ENCODE measurements at regions not wholly inside any gene's neighbourhood (a gene's known extent, or its start where the extent isn't known, plus 50 kb on each side); places are given as distances from the start of the nearest gene placed in this dataset.

- H3K56ac ChIP-seq (ENCODE audit: extremely low read depth, insufficient read depth, low read length): no peak overlapping the region
- H3K4ac ChIP-seq (ENCODE audit: low read depth, low read length): no peak overlapping the region
- no peak overlapping the region for H4K8ac ChIP-seq (ENCODE audit: low read depth in 2 of 2, low read length in 2 of 2)
- H3K23ac ChIP-seq (ENCODE audit: low read depth, low read length): no peak overlapping the region
- H3K9me1 ChIP-seq (ENCODE audit: insufficient read depth, low read length): no peaks in the 10 kb centered on the region
- H3K27ac ChIP-seq (ENCODE audit: insufficient read depth, low read length): no peak overlapping the region
- no peak for DNase-seq
- no TSS peak for BruUV-seq (replicated peaks)
- intact Hi-C loops (cut with micrococcal nuclease): no loop called here
- H3K4me1 ChIP-seq (ENCODE audit: control insufficient read depth, insufficient read depth, low read length): no peaks in the 10 kb centered on the region
- no peak overlapping the region for H2AK5ac ChIP-seq (ENCODE audit: low read depth, low read length)
- H3K4me2 ChIP-seq (ENCODE audit: low read depth, low read length): no peak overlapping the region
- H3K4me3 ChIP-seq (ENCODE audit: insufficient read depth, low read depth, low read length): no peak overlapping the region
- in situ Hi-C loops (cut with MboI; ENCODE audit: low sequenced_read_pairs): no loop called here
- dilution Hi-C loops (cut with HindIII; ENCODE audit: low sequenced_read_pairs, unreplicated experiment): no loop called here
- CTCF ChIA-PET: no interaction called here
- H4K91ac ChIP-seq (ENCODE audit: insufficient read depth, low read depth, low read length): no peak overlapping the region
- no peaks in the 10 kb centered on the region for H3K36me3 ChIP-seq (ENCODE audit: control insufficient read depth, insufficient read depth, low read length)
- no peak overlapping the region for H2BK5ac ChIP-seq (ENCODE audit: low read depth, low read length, poor library complexity, severe bottlenecking)
- H3K9me3 ChIP-seq (ENCODE audit: control insufficient read depth, insufficient read depth, low read length): no peaks in the 10 kb centered on the region; the same call in 1 of the 2 replicates
- no peaks in the 10 kb centered on the region for H3K27me3 ChIP-seq (ENCODE audit: control insufficient read depth, insufficient read depth, low read length)
- H2AFZ ChIP-seq (replicated peaks; ENCODE audit: low read length, poor library complexity): no peak overlapping the region
- H3K18ac ChIP-seq (ENCODE audit: low read depth, low read length): no peak overlapping the region
- H3K9ac ChIP-seq (ENCODE audit: low read depth, low read length): no peak overlapping the region
- H3K79me1 ChIP-seq (ENCODE audit: low read depth in 1 of 2, low read length in 2 of 2): no peaks in the 10 kb centered on the region
- H3K14ac ChIP-seq (replicated peaks; ENCODE audit: low read depth, low read length): no peak overlapping the region
- H2AK9ac ChIP-seq (replicated peaks; ENCODE audit: low read depth, low read length, poor library complexity): no peak overlapping the region
- ATAC-seq (ENCODE audit: low read depth): no peak
- TF ChIP-seq MAFK (IDR thresholded peaks at IDR 0.05; ENCODE audit: low read depth, low read length) (no peak), NFE2L2 (IDR thresholded peaks at IDR 0.05; ENCODE audit: low read depth, low read length) (no peak), MXI1 (IDR thresholded peaks at IDR 0.05; ENCODE audit: borderline replicate concordance, low read depth, low read length) (no peak), RFX5 (IDR thresholded peaks at IDR 0.05; ENCODE audit: low read depth, low read length) (no peak), POLR2A (IDR thresholded peaks at IDR 0.05; ENCODE audit: low read depth, low read length) (no peak), RAD21 (IDR thresholded peaks at IDR 0.05; ENCODE audit: low read length) (no peak), BHLHE40 (IDR thresholded peaks at IDR 0.05; ENCODE audit: low read depth, low read length) (no peak), SMC3 (IDR thresholded peaks at IDR 0.05; ENCODE audit: low read depth, low read length) (no peak), ELK1 (IDR thresholded peaks at IDR 0.05; ENCODE audit: borderline replicate concordance, low read depth, low read length) (no peak), FOS (IDR thresholded peaks at IDR 0.05; ENCODE audit: low read depth, low read length) (no peak), RCOR1 (IDR thresholded peaks at IDR 0.05; ENCODE audit: insufficient replicate concordance, low read length) (no peak), MAZ (IDR thresholded peaks at IDR 0.05; ENCODE audit: borderline replicate concordance, low read depth, low read length) (no peak), CHD1 (IDR thresholded peaks at IDR 0.05; ENCODE audit: low read depth, low read length) (no peak), CEBPB (IDR thresholded peaks at IDR 0.05; ENCODE audit: low read depth, low read length) (no peak), USF2 (IDR thresholded peaks at IDR 0.05; ENCODE audit: low read depth, low read length) (no peak)
- TF ChIP-seq, protein P1, sequence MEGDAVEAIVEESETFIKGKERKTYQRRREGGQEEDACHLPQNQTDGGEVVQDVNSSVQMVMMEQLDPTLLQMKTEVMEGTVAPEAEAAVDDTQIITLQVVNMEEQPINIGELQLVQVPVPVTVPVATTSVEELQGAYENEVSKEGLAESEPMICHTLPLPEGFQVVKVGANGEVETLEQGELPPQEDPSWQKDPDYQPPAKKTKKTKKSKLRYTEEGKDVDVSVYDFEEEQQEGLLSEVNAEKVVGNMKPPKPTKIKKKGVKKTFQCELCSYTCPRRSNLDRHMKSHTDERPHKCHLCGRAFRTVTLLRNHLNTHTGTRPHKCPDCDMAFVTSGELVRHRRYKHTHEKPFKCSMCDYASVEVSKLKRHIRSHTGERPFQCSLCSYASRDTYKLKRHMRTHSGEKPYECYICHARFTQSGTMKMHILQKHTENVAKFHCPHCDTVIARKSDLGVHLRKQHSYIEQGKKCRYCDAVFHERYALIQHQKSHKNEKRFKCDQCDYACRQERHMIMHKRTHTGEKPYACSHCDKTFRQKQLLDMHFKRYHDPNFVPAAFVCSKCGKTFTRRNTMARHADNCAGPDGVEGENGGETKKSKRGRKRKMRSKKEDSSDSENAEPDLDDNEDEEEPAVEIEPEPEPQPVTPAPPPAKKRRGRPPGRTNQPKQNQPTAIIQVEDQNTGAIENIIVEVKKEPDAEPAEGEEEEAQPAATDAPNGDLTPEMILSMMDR (conservative IDR thresholded peaks at IDR 0.05; ENCODE audit: low read depth, low read length): no peak
- H2BK15ac ChIP-seq (ENCODE audit: low read depth, low read length): no peak overlapping the region
- no peak overlapping the region for H2BK120ac ChIP-seq (ENCODE audit: low read depth, low read length)
- no CpG with 5 or more reads among the region's 1 CpG for WGBS, 2 experiments (ENCODE audit: extremely low coverage in 2 of 2, insufficient read length in 1 of 2)
- no peaks in the 10 kb centered on the region for H4K20me1 ChIP-seq (ENCODE audit: insufficient read depth, low read length)
- POLR2A ChIA-PET (ENCODE audit: unreplicated experiment): no interaction called here
- no peak overlapping the region for H2BK20ac ChIP-seq (ENCODE audit: low read depth, low read length)
- no peak overlapping the region for H4K5ac ChIP-seq (ENCODE audit: low read depth, low read length)
Measured at GRCh38 chr11:80503990-80504389, 1063.2 kb upstream of the TENM4 start.
